Bronchial epithelial cell (primary cell): ENCODE measurements at regions not wholly inside any gene's neighbourhood (a gene's known extent, or its start where the extent isn't known, plus 50 kb on each side); places are given as distances from the start of the nearest gene placed in this dataset.

Source experiments
- DNase-seq: peaks from one replicate; pipeline ENCODE4 v3.0.0-alpha.2; 2010; ENCODE audit warnings: low read depth
- FAIRE-seq: peaks from 2 replicates; lab custom pipeline; 2011; peaks lifted over from hg19 to GRCh38; lab: Jason Lieb, UNC
- H3K27me3 ChIP-seq: 2 replicates; pipeline ENCODE4 v1.5.1; 2011; ENCODE audit warnings: low read length; ENCODE audit not compliant: control insufficient read depth, insufficient read depth
- H3K36me3 ChIP-seq: 2 replicates; pipeline ENCODE4 v1.5.1; 2011; ENCODE audit warnings: low read length; ENCODE audit not compliant: control insufficient read depth, insufficient read depth
- H3K4me3 ChIP-seq: 2 replicates; pipeline ENCODE4 v1.5.1; 2011; ENCODE audit warnings: mild to moderate bottlenecking, low read depth, low read length, control low read depth
- CTCF ChIP-seq: IDR thresholded peaks from 2 replicates; pipeline ENCODE4 v1.5.1; 2011; ENCODE audit warnings: mild to moderate bottlenecking, moderate library complexity, low read length, control low read depth, inconsistent platforms; ENCODE audit not compliant: insufficient read depth, severe bottlenecking

DNA sequence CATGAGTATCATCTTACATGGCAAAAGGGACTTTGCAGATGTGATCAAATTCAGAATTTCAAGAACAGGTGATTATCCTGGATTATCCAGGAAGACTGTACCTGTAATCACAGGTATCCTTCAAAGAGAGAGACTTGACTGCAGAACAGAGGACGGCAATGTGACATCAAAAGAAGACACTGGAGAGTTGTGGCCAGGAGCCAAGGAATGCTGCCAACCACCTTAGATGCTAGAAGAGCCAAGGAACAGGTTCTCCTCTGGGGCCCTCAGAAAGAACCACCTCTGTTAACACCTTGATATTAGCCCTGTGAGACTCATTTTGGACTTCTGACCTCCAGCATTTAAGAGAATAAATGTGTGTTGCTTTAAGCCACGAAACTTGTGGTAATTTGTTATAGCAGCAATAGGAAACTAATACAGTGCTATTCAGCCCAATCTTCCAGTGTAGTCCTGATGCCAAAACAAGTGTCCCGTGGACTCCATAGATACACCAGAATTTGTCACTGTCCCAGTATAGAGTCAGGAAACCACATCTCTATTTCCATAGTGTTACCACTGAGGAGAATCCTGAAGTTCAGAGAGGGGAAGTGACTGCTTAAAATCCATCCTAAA is 330.6 kb upstream of the TLE3 start:
- no peak for TF ChIP-seq CTCF
- H3K27me3 ChIP-seq = no peaks in the 10 kb centered on the region
- H3K36me3 ChIP-seq = no peaks in the 10 kb centered on the region
- FAIRE-seq (no peak), DNase-seq (no peak)
- H3K4me3 ChIP-seq = no peak overlapping the region

GRCh38 chr15:70427167-70428120 is 329.7 kb upstream of the TLE3 start:
- peak; percentile 75 for DNase-seq
- peak; percentile 76 for FAIRE-seq
- TF ChIP-seq CTCF = no peak
- Histone ChIP-seq H3K27me3 (peaks cover 8% of the 10 kb centered on the region), H3K36me3 (no peaks in the 10 kb centered on the region), H3K4me3 (no peak overlapping the region)

DNA sequence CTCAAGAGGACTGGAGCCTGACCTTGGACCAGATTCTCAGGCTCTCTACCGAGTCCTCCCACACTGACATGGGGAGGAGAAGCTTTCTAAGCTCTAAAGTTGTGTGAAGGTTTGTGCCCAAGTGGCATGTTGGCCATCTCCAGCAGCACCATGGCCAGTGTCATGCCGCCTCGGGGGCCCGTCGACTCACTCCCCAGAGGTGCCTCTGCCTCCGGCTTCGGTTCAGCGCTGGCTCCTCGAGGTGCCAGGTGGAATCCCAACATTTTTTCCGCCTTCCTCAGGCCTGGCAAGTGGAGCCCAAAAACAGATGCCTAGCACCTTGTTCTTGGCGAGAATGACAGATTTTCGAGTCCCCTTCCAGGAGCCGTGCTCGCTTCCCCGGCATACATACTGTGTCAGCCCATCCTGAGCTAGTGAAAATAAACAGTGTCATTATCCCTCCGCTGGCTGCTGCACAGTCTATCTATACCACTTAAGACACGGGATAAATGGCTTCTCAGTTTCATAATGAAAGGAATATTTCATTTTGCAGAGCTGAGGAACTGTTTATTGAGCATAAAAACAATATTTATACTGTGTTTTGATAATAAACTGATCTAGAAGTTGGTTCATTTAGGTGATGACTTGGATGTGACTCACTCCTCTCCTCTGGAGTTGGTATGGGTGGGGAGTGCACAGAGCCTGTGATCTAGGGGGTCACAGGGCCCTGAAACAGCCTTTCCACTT is 328.5 kb upstream of the TLE3 start:
- DNase-seq = peak; percentile 56
- H3K4me3 ChIP-seq = no peak overlapping the region
- no peak for FAIRE-seq
- peaks cover 10% of the 10 kb centered on the region for H3K27me3 ChIP-seq
- H3K36me3 ChIP-seq = no peaks in the 10 kb centered on the region
- TF ChIP-seq CTCF = no peak

DNA sequence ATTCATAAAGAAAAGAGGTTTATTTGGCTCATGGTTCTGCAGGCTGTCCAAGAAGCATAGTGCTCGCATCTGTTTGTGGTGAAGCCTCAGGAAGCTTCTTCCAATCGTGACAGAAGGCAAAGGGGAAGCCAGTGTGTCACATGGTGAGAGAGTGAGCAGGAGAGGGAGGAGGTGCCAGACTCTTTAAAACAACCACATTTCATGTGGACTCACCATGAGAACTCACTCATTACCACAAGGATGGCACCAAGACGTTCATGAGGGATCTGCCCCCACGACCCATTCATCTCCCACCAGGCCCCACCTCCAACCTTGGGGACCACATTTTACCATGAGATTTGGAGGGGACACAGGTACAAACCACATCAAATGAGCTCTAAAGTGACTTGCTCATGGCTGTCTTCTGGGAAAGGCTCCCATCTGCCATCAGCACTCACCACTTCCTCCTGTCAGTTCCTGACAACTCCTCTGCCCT is 327.3 kb upstream of the TLE3 start:
- peaks cover 12% of the 10 kb centered on the region for H3K27me3 ChIP-seq
- FAIRE-seq = no peak
- H3K4me3 ChIP-seq = no peak overlapping the region
- DNase-seq = no peak
- H3K36me3 ChIP-seq = no peaks in the 10 kb centered on the region
- no peak for TF ChIP-seq CTCF

DNA sequence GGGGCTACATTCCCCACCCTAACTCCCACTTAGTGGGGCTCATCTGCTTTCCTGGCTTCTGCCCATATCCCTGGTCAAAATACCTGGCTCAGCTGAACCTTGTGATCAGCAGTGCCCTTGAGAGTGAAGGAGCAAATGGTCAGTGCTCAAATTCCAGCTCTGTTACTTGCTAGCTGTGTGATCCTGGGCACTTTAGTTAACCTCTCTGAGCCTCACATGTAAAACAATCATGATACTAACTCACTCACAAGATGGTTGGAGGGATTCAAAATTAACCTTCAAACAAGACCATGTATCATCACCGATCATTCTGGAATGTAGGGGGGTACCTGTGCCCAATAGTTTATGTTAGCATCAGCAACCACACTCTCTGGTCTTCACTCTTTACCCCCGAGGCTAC is 325.6 kb upstream of the TLE3 start:
- H3K36me3 ChIP-seq = no peaks in the 10 kb centered on the region
- H3K4me3 ChIP-seq = no peak overlapping the region
- TF ChIP-seq CTCF = no peak
- peaks cover 16% of the 10 kb centered on the region for H3K27me3 ChIP-seq
- no peak for FAIRE-seq
- DNase-seq = no peak
